GM21360 (cell line): ENCODE measurements at regions not wholly inside any gene's neighbourhood (a gene's known extent, or its start where the extent isn't known, plus 50 kb on each side); places are given as distances from the start of the nearest gene placed in this dataset.

ENCODE experiments used
- ATAC-seq: cut with Tn5 transposase; IDR thresholded peaks from one replicate; pipeline ENCODE4 v1.9.1; 2021; ENCODE audit warnings: mild to moderate bottlenecking, moderate library complexity; ENCODE audit not compliant: unreplicated experiment

- ATAC-seq = no peak
These were observed 180.5 kb downstream of the EFNB2 start for GRCh38 chr13:106354961-106355360.

GRCh38 chr13:106352850-106353249 lies 182.6 kb downstream of the EFNB2 start:
- ATAC-seq = no peak

- ATAC-seq = no peak
These were observed 184.2 kb downstream of the EFNB2 start for GRCh38 chr13:106351251-106351650.

GRCh38 chr13:106350208-106350607 lies 185.3 kb downstream of the EFNB2 start:
- ATAC-seq = no peak

GRCh38 chr13:106349080-106349931 lies 186.2 kb downstream of the EFNB2 start:
- ATAC-seq = no peak

GRCh38 chr13:106348075-106348840 lies 187.2 kb downstream of the EFNB2 start:
- ATAC-seq = no peak

- no peak for ATAC-seq
These were observed 191.1 kb downstream of the EFNB2 start for GRCh38 chr13:106344342-106344741.

- ATAC-seq = no peak
These were observed 191.6 kb downstream of the EFNB2 start for GRCh38 chr13:106343836-106344235.

- no peak for ATAC-seq
These were observed 195.2 kb downstream of the EFNB2 start for GRCh38 chr13:106340249-106340648.

- ATAC-seq = no peak
These were observed 198.2 kb downstream of the EFNB2 start for GRCh38 chr13:106337096-106337850.

- ATAC-seq = no peak
These were observed 198.8 kb downstream of the EFNB2 start for GRCh38 chr13:106336668-106337067.

GRCh38 chr13:106332621-106333020 lies 202.8 kb downstream of the EFNB2 start:
- ATAC-seq = no peak

- no peak for ATAC-seq
These were observed 204.3 kb downstream of the EFNB2 start for GRCh38 chr13:106331116-106331515.

- no peak for ATAC-seq
These were observed 205.5 kb downstream of the EFNB2 start for GRCh38 chr13:106329941-106330340.

GRCh38 chr13:106326751-106327150 lies 208.7 kb downstream of the EFNB2 start:
- ATAC-seq = no peak

- no peak for ATAC-seq
These were observed 211.0 kb downstream of the EFNB2 start for GRCh38 chr13:106324444-106324843.

GRCh38 chr13:106322628-106323027 lies 212.8 kb downstream of the EFNB2 start:
- ATAC-seq = no peak

GRCh38 chr13:106318941-106319411 lies 216.5 kb downstream of the EFNB2 start:
- ATAC-seq = no peak

GRCh38 chr13:106314417-106314816 lies 221.0 kb downstream of the EFNB2 start:
- ATAC-seq = no peak

- ATAC-seq = no peak
These were observed 224.5 kb downstream of the EFNB2 start for GRCh38 chr13:106311004-106311403.

GRCh38 chr13:106310291-106310865 lies 225.1 kb downstream of the EFNB2 start:
- no peak for ATAC-seq
